HG03064 (cell line): ENCODE measurements at regions not wholly inside any gene's neighbourhood (a gene's known extent, or its start where the extent isn't known, plus 50 kb on each side); places are given as distances from the start of the nearest gene placed in this dataset.

ENCODE experiments used
- ATAC-seq: cut with Tn5 transposase; IDR thresholded peaks from one replicate; pipeline ENCODE4 v1.9.1; 2021; ENCODE audit warnings: low read depth; ENCODE audit not compliant: unreplicated experiment

GRCh38 chr10:113454341-113455061 lies 98.4 kb upstream of the HABP2 start:
- ATAC-seq = no peak

GRCh38 chr10:113455947-113456346 lies 96.9 kb upstream of the HABP2 start:
- ATAC-seq = no peak

GRCh38 chr10:113456741-113457140 lies 96.1 kb upstream of the HABP2 start:
- no peak for ATAC-seq

- ATAC-seq = no peak
Measured at GRCh38 chr10:113457408-113457807, 95.4 kb upstream of the HABP2 start.

GRCh38 chr10:113458451-113458850 lies 94.4 kb upstream of the HABP2 start:
- ATAC-seq = no peak

- ATAC-seq = no peak
Measured at GRCh38 chr10:113458944-113459343, 93.9 kb upstream of the HABP2 start.

- no peak for ATAC-seq
Measured at GRCh38 chr10:113459626-113460280, 93.1 kb upstream of the HABP2 start.

GRCh38 chr10:113463083-113463482 lies 89.8 kb upstream of the HABP2 start:
- ATAC-seq = no peak

GRCh38 chr10:113463777-113464176 lies 89.1 kb upstream of the HABP2 start:
- ATAC-seq = no peak

- no peak for ATAC-seq
Measured at GRCh38 chr10:113469796-113470195, 83.1 kb upstream of the HABP2 start.

GRCh38 chr10:113470372-113471240 lies 82.2 kb upstream of the HABP2 start:
- ATAC-seq = no peak

GRCh38 chr10:113471241-113471996 lies 81.4 kb upstream of the HABP2 start:
- ATAC-seq = no peak

GRCh38 chr10:113473011-113473410 lies 79.8 kb upstream of the HABP2 start:
- no peak for ATAC-seq

GRCh38 chr10:113473851-113474250 lies 79.0 kb upstream of the HABP2 start:
- no peak for ATAC-seq

- ATAC-seq = no peak
Measured at GRCh38 chr10:113474752-113475151, 78.1 kb upstream of the HABP2 start.

GRCh38 chr10:113475381-113475807 lies 77.5 kb upstream of the HABP2 start:
- ATAC-seq = no peak

- no peak for ATAC-seq
Measured at GRCh38 chr10:113476191-113476590, 76.7 kb upstream of the HABP2 start.

GRCh38 chr10:113476673-113477072 lies 76.2 kb upstream of the HABP2 start:
- ATAC-seq = no peak

GRCh38 chr10:113477451-113477850 lies 75.4 kb upstream of the HABP2 start:
- no peak for ATAC-seq

GRCh38 chr10:113479346-113480080 lies 73.3 kb upstream of the HABP2 start:
- ATAC-seq = no peak
